HFF-Myc (cell line): ENCODE measurements at regions not wholly inside any gene's neighbourhood (a gene's known extent, or its start where the extent isn't known, plus 50 kb on each side); places are given as distances from the start of the nearest gene placed in this dataset.

ENCODE experiments used
- DNase-seq: peaks from one replicate; pipeline ENCODE4 v3.0.0-alpha.2; 2011; ENCODE audit warnings: low read depth; ENCODE audit errors: extremely low read depth
- H3K4me3 ChIP-seq: replicated peaks from 2 replicates; pipeline ENCODE4 v1.5.1; 2011; ENCODE audit warnings: low read depth, mild to moderate bottlenecking, control low read depth, low read length
- CTCF ChIP-seq: IDR thresholded peaks from 2 replicates; pipeline ENCODE4 v1.5.1; 2012; ENCODE audit warnings: mild to moderate bottlenecking, low read depth, low read length, control low read depth; ENCODE audit errors: missing control alignments

DNA sequence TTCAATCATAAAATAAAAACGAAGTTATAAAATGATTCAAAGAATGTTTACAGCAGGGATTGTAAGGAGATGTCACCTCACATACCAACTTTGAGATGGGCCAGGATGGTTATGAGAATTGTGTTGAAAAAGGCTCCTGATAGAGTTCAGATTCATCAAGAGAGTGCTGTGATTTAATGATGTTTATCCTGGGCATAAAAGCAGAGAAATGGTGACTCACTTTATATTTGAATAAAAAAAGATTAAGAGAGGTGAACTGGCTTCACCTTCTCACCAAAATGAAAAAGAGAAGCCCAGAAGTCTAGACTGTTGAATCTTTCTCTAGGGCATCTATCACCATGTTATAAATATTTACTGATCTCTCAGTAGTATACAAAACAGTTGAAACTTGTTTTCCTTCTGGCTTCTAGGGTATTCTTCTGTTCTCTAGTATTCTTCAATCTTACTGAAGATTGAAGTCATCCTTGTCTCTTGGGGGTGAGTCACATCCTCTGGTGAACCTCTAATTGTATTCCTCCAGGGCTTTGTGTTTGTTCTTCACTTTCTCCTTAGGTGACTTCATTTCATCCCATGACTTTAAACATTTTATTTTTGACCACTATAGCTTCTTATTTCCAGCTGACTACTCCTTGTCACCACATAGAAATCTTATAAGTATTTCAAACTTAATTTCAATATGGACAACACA lies 1237.3 kb upstream of the C9orf72 start:
- TF ChIP-seq CTCF, result no peak
- no peak overlapping the region for H3K4me3 ChIP-seq
- DNase-seq, result no peak

DNA sequence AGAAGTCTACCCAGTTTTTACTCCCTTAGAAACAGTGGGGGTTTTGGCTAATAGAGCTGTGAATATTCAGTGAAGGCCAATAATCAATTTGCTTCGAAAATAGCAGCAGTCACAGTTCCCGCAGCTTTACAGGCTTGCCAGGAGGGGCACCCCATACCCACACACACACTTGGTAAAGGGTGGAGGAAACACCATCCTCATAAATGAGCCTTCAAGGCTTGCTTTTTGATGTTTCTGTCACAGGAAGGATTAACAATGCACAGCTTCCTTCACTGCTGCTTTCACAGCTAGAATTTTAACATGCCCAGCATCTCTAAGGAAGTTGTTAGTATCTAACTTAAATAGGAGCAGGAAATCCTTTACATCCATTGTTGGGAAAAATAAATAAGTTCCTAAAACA lies 1247.5 kb upstream of the C9orf72 start:
- TF ChIP-seq CTCF, result no peak
- no peak for DNase-seq
- H3K4me3 ChIP-seq, result no peak overlapping the region

GRCh38 chr9:28821240-28821639 lies 1248.0 kb upstream of the C9orf72 start:
- no peak for DNase-seq
- no peak for TF ChIP-seq CTCF
- H3K4me3 ChIP-seq, result no peak overlapping the region

DNA sequence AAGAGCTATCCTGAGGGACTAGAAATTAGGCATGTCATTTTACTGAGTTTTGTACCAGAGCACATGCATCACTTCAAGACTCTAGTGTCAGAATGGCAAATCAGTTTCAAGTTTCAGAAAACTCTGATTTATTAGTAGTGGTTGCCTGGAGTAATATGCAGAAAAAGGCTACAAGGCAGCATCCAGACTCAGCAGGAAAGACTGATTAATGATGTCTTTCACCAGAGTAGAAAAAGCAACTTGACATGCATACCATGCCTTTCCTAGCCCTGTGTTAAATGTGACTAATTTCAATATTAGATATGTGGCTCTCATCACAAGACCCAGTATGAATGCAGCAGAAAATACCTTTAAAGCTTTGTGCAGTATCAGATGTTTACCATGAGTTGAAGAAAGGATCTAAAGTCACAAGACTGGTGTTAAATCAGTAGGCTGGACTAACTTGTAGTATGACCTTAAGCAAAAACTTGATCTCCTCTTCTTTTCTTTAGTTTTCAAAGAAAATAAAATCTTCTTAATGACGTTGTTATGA lies 1251.2 kb upstream of the C9orf72 start:
- no peak overlapping the region for H3K4me3 ChIP-seq
- DNase-seq, result no peak
- no peak for TF ChIP-seq CTCF

DNA sequence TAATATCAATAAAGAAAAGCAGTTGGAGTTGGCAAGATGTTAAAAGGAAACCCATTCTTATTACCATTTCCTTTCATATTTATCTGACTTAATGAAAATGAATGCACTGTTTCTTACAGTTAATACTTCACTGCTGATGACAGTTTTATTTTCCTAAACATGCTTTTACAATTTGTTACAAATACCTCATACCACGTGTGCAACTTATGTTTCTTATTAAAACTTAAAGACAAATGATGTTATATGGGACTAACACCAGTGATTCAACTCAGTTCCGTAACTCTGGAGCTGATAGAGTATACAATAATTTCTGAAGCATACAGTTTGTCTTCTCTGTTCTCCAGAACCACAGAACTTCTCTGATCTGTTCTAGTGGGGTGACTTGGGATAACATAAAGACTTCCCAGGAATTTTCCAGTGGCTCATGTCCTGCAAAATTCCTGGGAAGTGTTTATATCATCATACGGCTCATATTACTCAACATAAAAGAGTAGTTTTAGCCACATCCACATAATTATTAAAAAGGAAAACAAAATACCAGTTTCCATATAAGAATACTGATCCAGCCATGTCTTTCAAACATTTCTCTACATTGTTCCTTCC lies 1259.0 kb upstream of the C9orf72 start:
- no peak overlapping the region for H3K4me3 ChIP-seq
- DNase-seq, result no peak
- no peak for TF ChIP-seq CTCF

DNA sequence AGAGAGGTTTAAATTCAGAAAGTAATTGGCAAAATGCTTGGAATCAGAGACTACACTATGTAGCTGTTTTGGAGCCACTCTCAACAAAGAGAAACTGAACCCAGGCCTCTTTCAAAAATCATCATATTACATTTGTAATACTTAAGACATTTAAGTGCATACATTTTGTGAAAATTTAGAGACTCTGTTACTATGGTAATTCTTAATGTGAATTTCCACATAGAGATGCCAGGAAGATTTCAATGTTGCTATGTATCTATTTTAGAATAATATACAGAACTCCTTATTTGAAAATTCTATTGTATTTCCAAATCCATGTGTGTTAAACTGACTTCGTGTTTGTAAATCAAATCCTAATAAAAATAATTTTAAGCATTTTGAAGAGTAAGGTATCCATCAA lies 1260.9 kb upstream of the C9orf72 start:
- TF ChIP-seq CTCF, result no peak
- H3K4me3 ChIP-seq, result no peak overlapping the region
- no peak for DNase-seq
